ENCODE measurements at regions not wholly inside any gene's neighbourhood (a gene's known extent, or its start where the extent isn't known, plus 50 kb on each side); places are given as distances from the start of the nearest gene placed in this dataset.

GRCh38 chr12:4987076-4988046 lies 56.3 kb upstream of the KCNA5 start:
- Histone ChIP-seq H3K27me3 (ENCODE audit: control insufficient read depth in 3 of 3, insufficient read depth in 3 of 3, low read length in 3 of 3) (peaks cover 0 to 10% (median 0%) of the 10 kb centered on the region in 3 donors), H3K36me3 (ENCODE audit: control insufficient read depth in 3 of 3, insufficient read depth in 2 of 3, low read depth in 1 of 3, low read length in 3 of 3) (no peaks in the 10 kb centered on the region), H3K4me1 (ENCODE audit: control insufficient read depth in 3 of 3, insufficient read depth in 2 of 3, low read depth in 1 of 3, low read length in 2 of 3) (no peaks in the 10 kb centered on the region), H3K27ac (ENCODE audit: low read depth in 1 of 3, low read length in 2 of 3) (no peak overlapping the region), H3K4me3 (ENCODE audit: low read depth in 1 of 3, low read length in 3 of 3) (no peak overlapping the region), H3K9me3 (ENCODE audit: control insufficient read depth in 2 of 2, insufficient read depth in 1 of 2, low read depth in 1 of 2, low read length in 1 of 2) (no peaks in the 10 kb centered on the region)
- WGBS, 3 donors: 56 to 71% (median 64%) methylated on average over 17 of the region's 17 CpGs
- DNase-seq (peak; percentile 14 to 58), FAIRE-seq (no peak)

- no peak for FAIRE-seq
Measured at GRCh38 chr12:4991373-4991772, 52.3 kb upstream of the KCNA5 start.

GRCh38 chr12:4991801-4992200 lies 51.9 kb upstream of the KCNA5 start:
- no peaks in the 10 kb centered on the region for H3K9me3 ChIP-seq (ENCODE audit: control insufficient read depth in 2 of 2, insufficient read depth in 1 of 2, low read depth in 1 of 2, low read length in 1 of 2)
- 33 to 59% (median 46%) methylated on average over 3 of the region's 3 CpGs for whole genome bisulfite sequencing, 3 donors
- no peak for FAIRE-seq

More at GRCh38 chr12:4991373-4991772, 52.3 kb upstream of the KCNA5 start:
- Histone ChIP-seq H3K9me3 (ENCODE audit: control insufficient read depth in 2 of 2, insufficient read depth in 1 of 2, low read depth in 1 of 2, low read length in 1 of 2) (no peaks in the 10 kb centered on the region), H3K4me3 (ENCODE audit: low read depth in 1 of 3, low read length in 3 of 3) (no peak overlapping the region), H3K4me1 (ENCODE audit: control insufficient read depth in 3 of 3, insufficient read depth in 2 of 3, low read depth in 1 of 3, low read length in 2 of 3) (no peaks in the 10 kb centered on the region), H3K36me3 (ENCODE audit: control insufficient read depth in 3 of 3, insufficient read depth in 2 of 3, low read depth in 1 of 3, low read length in 3 of 3) (no peaks in the 10 kb centered on the region), H3K27me3 (ENCODE audit: control insufficient read depth in 3 of 3, insufficient read depth in 3 of 3, low read length in 3 of 3) (peaks cover 0 to 2% (median 0%) of the 10 kb centered on the region in 3 donors), H3K27ac (ENCODE audit: low read depth in 1 of 3, low read length in 2 of 3) (no peak overlapping the region)
- DNase-seq: no peak
- WGBS, 3 donors: 54 to 76% (median 65%) methylated on average over 6 of the region's 6 CpGs

GRCh38 chr12:4992871-4993270 lies 50.8 kb upstream of the KCNA5 start:
- FAIRE-seq: no peak
- 63 to 75% (median 67%) methylated on average over 4 of the region's 4 CpGs for WGBS, 3 donors

More at GRCh38 chr12:4991801-4992200, 51.9 kb upstream of the KCNA5 start:
- Histone ChIP-seq H3K27me3 (ENCODE audit: control insufficient read depth in 3 of 3, insufficient read depth in 3 of 3, low read length in 3 of 3) (peaks cover 0 to 2% (median 0%) of the 10 kb centered on the region in 3 donors), H3K4me3 (ENCODE audit: low read depth in 1 of 3, low read length in 3 of 3) (no peak overlapping the region), H3K27ac (ENCODE audit: low read depth in 1 of 3, low read length in 2 of 3) (no peak overlapping the region), H3K4me1 (ENCODE audit: control insufficient read depth in 3 of 3, insufficient read depth in 2 of 3, low read depth in 1 of 3, low read length in 2 of 3) (no peaks in the 10 kb centered on the region), H3K36me3 (ENCODE audit: control insufficient read depth in 3 of 3, insufficient read depth in 2 of 3, low read depth in 1 of 3, low read length in 3 of 3) (no peaks in the 10 kb centered on the region)
- DNase-seq: no peak

More at GRCh38 chr12:4992871-4993270, 50.8 kb upstream of the KCNA5 start:
- Histone ChIP-seq H3K27ac (ENCODE audit: low read depth in 1 of 3, low read length in 2 of 3) (no peak overlapping the region), H3K36me3 (ENCODE audit: control insufficient read depth in 3 of 3, insufficient read depth in 2 of 3, low read depth in 1 of 3, low read length in 3 of 3) (no peaks in the 10 kb centered on the region), H3K9me3 (ENCODE audit: control insufficient read depth in 2 of 2, insufficient read depth in 1 of 2, low read depth in 1 of 2, low read length in 1 of 2) (no peaks in the 10 kb centered on the region), H3K4me1 (ENCODE audit: control insufficient read depth in 3 of 3, insufficient read depth in 2 of 3, low read depth in 1 of 3, low read length in 2 of 3) (no peaks in the 10 kb centered on the region), H3K4me3 (ENCODE audit: low read depth in 1 of 3, low read length in 3 of 3) (no peak overlapping the region), H3K27me3 (ENCODE audit: control insufficient read depth in 3 of 3, insufficient read depth in 3 of 3, low read length in 3 of 3) (peaks cover 0 to 2% (median under 1%) of the 10 kb centered on the region in 3 donors)
- DNase-seq: no peak
